IPS-20b (cell line): ENCODE measurements at regions not wholly inside any gene's neighbourhood (a gene's known extent, or its start where the extent isn't known, plus 50 kb on each side); places are given as distances from the start of the nearest gene placed in this dataset.
"Not testable (repeated sequence)": the region's sequence is repeated elsewhere in the genome, so short reads cannot be mapped to it uniquely, and the experiment has no call there.

ENCODE experiments used
- H3K27ac ChIP-seq: one replicate; pipeline ENCODE4 v1.5.1; 2013; ENCODE audit warnings: low read length
- H3K27me3 ChIP-seq: 2 replicates; pipeline ENCODE4 v1.6.1; 2013; ENCODE audit warnings: mild to moderate bottlenecking, low read length, inconsistent platforms; ENCODE audit not compliant: insufficient read depth
- H3K36me3 ChIP-seq: 2 replicates; pipeline ENCODE4 v1.6.1; 2013; ENCODE audit warnings: low read depth, mild to moderate bottlenecking, inconsistent platforms, low read length, moderate library complexity; ENCODE audit not compliant: insufficient read depth
- H3K4me1 ChIP-seq: 2 replicates; pipeline ENCODE4 v1.6.1; 2013; ENCODE audit warnings: mild to moderate bottlenecking, control low read depth, inconsistent platforms, low read length, moderate library complexity; ENCODE audit not compliant: insufficient read depth
- H3K4me3 ChIP-seq: 2 replicates; pipeline ENCODE4 v1.5.1; 2013; ENCODE audit warnings: mild to moderate bottlenecking, low read length, inconsistent platforms
- H3K9ac ChIP-seq: 2 replicates; pipeline ENCODE4 v1.6.1; 2013; ENCODE audit warnings: low read depth, mild to moderate bottlenecking, inconsistent platforms, low read length, moderate library complexity
- H3K9me3 ChIP-seq: 2 replicates; pipeline ENCODE4 v1.6.1; 2013; ENCODE audit warnings: mild to moderate bottlenecking, low read depth, low read length, inconsistent platforms; ENCODE audit not compliant: insufficient read depth

- H3K27me3 ChIP-seq, result no peaks in the 10 kb centered on the region
- H3K9ac ChIP-seq, result no peak overlapping the region
- no peak overlapping the region for H3K27ac ChIP-seq
- H3K36me3 ChIP-seq, result no peaks in the 10 kb centered on the region
- no peaks in the 10 kb centered on the region for H3K4me1 ChIP-seq
- H3K9me3 ChIP-seq, result no peaks in the 10 kb centered on the region
- no peak overlapping the region for H3K4me3 ChIP-seq
Observed at GRCh38 chr10:114735946-114736345, 77.9 kb upstream of the ABLIM1 start.

- Histone ChIP-seq H3K4me1 (no peaks in the 10 kb centered on the region), H3K9ac (no peak overlapping the region), H3K27ac (no peak overlapping the region), H3K9me3 (no peaks in the 10 kb centered on the region), H3K27me3 (no peaks in the 10 kb centered on the region), H3K36me3 (no peaks in the 10 kb centered on the region), H3K4me3 (no peak overlapping the region)
Observed at GRCh38 chr10:114743521-114744231, 77.9 kb upstream of the FHIP2A start.

GRCh38 chr10:114746531-114746930, 75.0 kb upstream of the FHIP2A start:
- H3K27me3 ChIP-seq, result no peaks in the 10 kb centered on the region
- H3K27ac ChIP-seq, result no peak overlapping the region
- H3K9me3 ChIP-seq, result no peaks in the 10 kb centered on the region
- H3K4me3 ChIP-seq, result no peak overlapping the region
- no peaks in the 10 kb centered on the region for H3K36me3 ChIP-seq
- H3K4me1 ChIP-seq, result no peaks in the 10 kb centered on the region
- H3K9ac ChIP-seq, result no peak overlapping the region

GRCh38 chr10:114748241-114748640, 73.3 kb upstream of the FHIP2A start:
- no peaks in the 10 kb centered on the region for H3K27me3 ChIP-seq
- H3K9me3 ChIP-seq, result no peaks in the 10 kb centered on the region
- H3K4me1 ChIP-seq, result no peaks in the 10 kb centered on the region
- H3K27ac ChIP-seq, result no peak overlapping the region
- no peak overlapping the region for H3K4me3 ChIP-seq
- no peaks in the 10 kb centered on the region for H3K36me3 ChIP-seq
- no peak overlapping the region for H3K9ac ChIP-seq

- Histone ChIP-seq H3K9ac (no peak overlapping the region), H3K27ac (no peak overlapping the region)
Observed at GRCh38 chr10:114749014-114749413, 72.6 kb upstream of the FHIP2A start.

GRCh38 chr10:114749510-114749909, 72.1 kb upstream of the FHIP2A start:
- Histone ChIP-seq H3K36me3 (no peaks in the 10 kb centered on the region), H3K9me3 (no peaks in the 10 kb centered on the region), H3K4me3 (no peak overlapping the region), H3K4me1 (no peaks in the 10 kb centered on the region), H3K9ac (no peak overlapping the region), H3K27ac (no peak overlapping the region), H3K27me3 (no peaks in the 10 kb centered on the region)

More at GRCh38 chr10:114749014-114749413, 72.6 kb upstream of the FHIP2A start:
- Histone ChIP-seq H3K4me3 (no peak overlapping the region), H3K9me3 (no peaks in the 10 kb centered on the region), H3K27me3 (no peaks in the 10 kb centered on the region), H3K4me1 (no peaks in the 10 kb centered on the region), H3K36me3 (no peaks in the 10 kb centered on the region)

- Histone ChIP-seq H3K9me3 (no peaks in the 10 kb centered on the region), H3K4me3 (no peak overlapping the region), H3K36me3 (no peaks in the 10 kb centered on the region), H3K27me3 (no peaks in the 10 kb centered on the region), H3K27ac (no peak overlapping the region), H3K4me1 (no peaks in the 10 kb centered on the region), H3K9ac (no peak overlapping the region)
Observed at GRCh38 chr10:114751856-114752255, 69.7 kb upstream of the FHIP2A start.

- H3K4me1 ChIP-seq, H3K27me3 ChIP-seq, H3K27ac ChIP-seq: not testable (repeated sequence)
Observed at GRCh38 chr10:114752570-114752969, 69.0 kb upstream of the FHIP2A start.

GRCh38 chr10:114753126-114753525, 68.5 kb upstream of the FHIP2A start:
- 0 out of 2 replicates have a peak, but pooled peaks cover under 1% of the 10 kb centered on the region for H3K4me1 ChIP-seq
- no peak overlapping the region for H3K4me3 ChIP-seq
- no peak overlapping the region for H3K9ac ChIP-seq
- H3K9me3 ChIP-seq, result no peaks in the 10 kb centered on the region
- no peaks in the 10 kb centered on the region for H3K36me3 ChIP-seq
- no peaks in the 10 kb centered on the region for H3K27me3 ChIP-seq
- no peak overlapping the region for H3K27ac ChIP-seq

More at GRCh38 chr10:114752570-114752969, 69.0 kb upstream of the FHIP2A start:
- not testable (repeated sequence) for H3K36me3 ChIP-seq, H3K9ac ChIP-seq, H3K9me3 ChIP-seq, H3K4me3 ChIP-seq

- Histone ChIP-seq H3K27me3 (no peaks in the 10 kb centered on the region), H3K36me3 (no peaks in the 10 kb centered on the region), H3K9me3 (no peaks in the 10 kb centered on the region), H3K27ac (no peak overlapping the region), H3K9ac (no peak overlapping the region), H3K4me1 (peaks cover 6% of the 10 kb centered on the region; the same call in 1 of the 2 replicates), H3K4me3 (no peak overlapping the region)
Observed at GRCh38 chr10:114754445-114755320, 66.9 kb upstream of the FHIP2A start.

- H3K36me3 ChIP-seq, result no peaks in the 10 kb centered on the region
- no peak overlapping the region for H3K27ac ChIP-seq
- no peaks in the 10 kb centered on the region for H3K9me3 ChIP-seq
- peaks cover 6% of the 10 kb centered on the region; the same call in 1 of the 2 replicates for H3K4me1 ChIP-seq
- no peak overlapping the region for H3K9ac ChIP-seq
- no peak overlapping the region for H3K4me3 ChIP-seq
- no peaks in the 10 kb centered on the region for H3K27me3 ChIP-seq
Observed at GRCh38 chr10:114755537-114755936, 66.0 kb upstream of the FHIP2A start.

- Histone ChIP-seq H3K36me3 (no peaks in the 10 kb centered on the region), H3K27ac (no peak overlapping the region), H3K4me3 (no peak overlapping the region), H3K9ac (no peak overlapping the region), H3K4me1 (peaks cover 6% of the 10 kb centered on the region; the same call in 1 of the 2 replicates), H3K9me3 (no peaks in the 10 kb centered on the region), H3K27me3 (no peaks in the 10 kb centered on the region)
Observed at GRCh38 chr10:114758331-114758730, 63.2 kb upstream of the FHIP2A start.
